GM12864 (cell line): ENCODE measurements at regions not wholly inside any gene's neighbourhood (a gene's known extent, or its start where the extent isn't known, plus 50 kb on each side); places are given as distances from the start of the nearest gene placed in this dataset.

Experiments used
- DNase-seq: peaks from one replicate; pipeline ENCODE4 v3.0.0-alpha.2; 2011; ENCODE audit warnings: low read depth
- H3K4me3 ChIP-seq: 2 replicates; pipeline ENCODE4 v1.5.1; 2011; ENCODE audit warnings: mild to moderate bottlenecking, low read depth, low read length, control low read depth
- CTCF ChIP-seq: IDR thresholded peaks from 2 replicates; pipeline ENCODE4 v1.5.1; 2011; ENCODE audit warnings: low read depth, mild to moderate bottlenecking, moderate library complexity, low read length, control low read depth, inconsistent platforms; ENCODE audit errors: missing control alignments

- DNase-seq, result no peak
- TF ChIP-seq CTCF, result no peak
- no peak overlapping the region for H3K4me3 ChIP-seq
Observed at GRCh38 chr1:119302011-119302410, 66.6 kb upstream of the HAO2 start.

- H3K4me3 ChIP-seq, result no peak overlapping the region
- no peak for DNase-seq
- TF ChIP-seq CTCF, result no peak
Observed at GRCh38 chr1:119308130-119308700, 60.4 kb upstream of the HAO2 start.

- DNase-seq, result no peak
- TF ChIP-seq CTCF, result no peak
Observed at GRCh38 chr1:119308806-119309205, 59.8 kb upstream of the HAO2 start.

GRCh38 chr1:119310301-119310700 lies 58.3 kb upstream of the HAO2 start:
- H3K4me3 ChIP-seq, result no peak overlapping the region
- DNase-seq, result no peak
- no peak for TF ChIP-seq CTCF

More at GRCh38 chr1:119308806-119309205, 59.8 kb upstream of the HAO2 start:
- H3K4me3 ChIP-seq, result no peak overlapping the region

GRCh38 chr1:119312500-119312899 lies 56.1 kb upstream of the HAO2 start:
- TF ChIP-seq CTCF, result no peak
- H3K4me3 ChIP-seq, result no peak overlapping the region
- no peak for DNase-seq

GRCh38 chr1:119314001-119314796 lies 54.4 kb upstream of the HAO2 start:
- TF ChIP-seq CTCF, result no peak
- no peak for DNase-seq
- H3K4me3 ChIP-seq, result no peak overlapping the region
